Activated CD4-positive, alpha-beta T cell treated with anti-CD3 and anti-CD28 coated beads, Interleukin-2, Interleukin-6, amounts not matched to agents 100 ng/mL and 50 ng/mL, durations not matched to agents 16 hours and 8 hours (primary cell): ENCODE measurements at regions not wholly inside any gene's neighbourhood (a gene's known extent, or its start where the extent isn't known, plus 50 kb on each side); places are given as distances from the start of the nearest gene placed in this dataset.
"Not testable (repeated sequence)": the region's sequence is repeated elsewhere in the genome, so short reads cannot be mapped to it uniquely, and the experiment has no call there.

ENCODE experiments used
- DNase-seq: peaks from one replicate; pipeline ENCODE4 v3.0.0-alpha.2; 2020

GRCh38 chr2:88396209-88396608, 56.3 kb downstream of the FOXI3 start:
- DNase-seq, result no peak

- DNase-seq, result no peak
These were observed 74.9 kb downstream of the FOXI3 start for GRCh38 chr2:88377641-88377991.

DNA sequence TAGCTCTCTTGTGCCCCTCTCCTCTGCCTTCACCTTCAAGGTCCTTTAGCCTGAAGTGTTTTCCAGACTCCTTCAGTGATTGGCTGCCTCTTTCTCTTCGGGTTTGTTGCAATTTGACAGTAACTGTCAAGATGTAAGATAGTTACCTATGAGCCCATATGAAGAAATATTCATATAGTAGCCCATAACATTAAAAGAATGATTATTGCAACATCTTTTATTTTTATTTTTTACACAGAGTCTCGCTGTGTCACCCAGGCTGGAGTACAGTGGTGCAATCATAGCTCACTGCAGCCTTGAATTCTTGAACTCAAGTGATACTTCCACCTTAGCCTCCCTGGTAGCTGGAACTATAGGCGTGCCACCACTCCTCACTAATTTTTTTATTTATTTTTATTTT, 80.5 kb downstream of the FOXI3 start:
- no peak for DNase-seq

- DNase-seq, result not testable (repeated sequence)
These were observed 87.1 kb downstream of the FOXI3 start for GRCh38 chr2:88365408-88365807.

DNA sequence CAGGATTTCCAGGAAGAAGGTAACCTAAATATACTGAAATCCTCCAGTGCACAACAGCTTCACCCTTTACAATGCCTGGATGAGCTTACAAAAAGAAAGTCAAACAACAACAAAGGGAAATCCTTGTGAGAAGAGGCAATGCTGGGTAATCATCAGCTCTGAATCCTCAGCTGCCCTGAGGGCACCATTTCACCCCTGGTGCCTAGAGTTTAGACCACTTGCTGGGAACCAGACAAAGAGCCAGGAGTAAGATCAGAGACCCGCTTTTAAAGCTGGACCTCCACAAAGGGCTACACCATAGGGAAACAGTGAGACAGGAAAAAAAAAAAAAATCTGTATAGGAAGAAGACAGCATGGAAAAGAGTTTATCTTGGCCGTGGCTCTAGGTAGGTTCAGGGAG, 97.0 kb downstream of the FOXI3 start:
- no peak for DNase-seq

GRCh38 chr2:88351249-88351601, 101.3 kb downstream of the FOXI3 start:
- no peak for DNase-seq

DNA sequence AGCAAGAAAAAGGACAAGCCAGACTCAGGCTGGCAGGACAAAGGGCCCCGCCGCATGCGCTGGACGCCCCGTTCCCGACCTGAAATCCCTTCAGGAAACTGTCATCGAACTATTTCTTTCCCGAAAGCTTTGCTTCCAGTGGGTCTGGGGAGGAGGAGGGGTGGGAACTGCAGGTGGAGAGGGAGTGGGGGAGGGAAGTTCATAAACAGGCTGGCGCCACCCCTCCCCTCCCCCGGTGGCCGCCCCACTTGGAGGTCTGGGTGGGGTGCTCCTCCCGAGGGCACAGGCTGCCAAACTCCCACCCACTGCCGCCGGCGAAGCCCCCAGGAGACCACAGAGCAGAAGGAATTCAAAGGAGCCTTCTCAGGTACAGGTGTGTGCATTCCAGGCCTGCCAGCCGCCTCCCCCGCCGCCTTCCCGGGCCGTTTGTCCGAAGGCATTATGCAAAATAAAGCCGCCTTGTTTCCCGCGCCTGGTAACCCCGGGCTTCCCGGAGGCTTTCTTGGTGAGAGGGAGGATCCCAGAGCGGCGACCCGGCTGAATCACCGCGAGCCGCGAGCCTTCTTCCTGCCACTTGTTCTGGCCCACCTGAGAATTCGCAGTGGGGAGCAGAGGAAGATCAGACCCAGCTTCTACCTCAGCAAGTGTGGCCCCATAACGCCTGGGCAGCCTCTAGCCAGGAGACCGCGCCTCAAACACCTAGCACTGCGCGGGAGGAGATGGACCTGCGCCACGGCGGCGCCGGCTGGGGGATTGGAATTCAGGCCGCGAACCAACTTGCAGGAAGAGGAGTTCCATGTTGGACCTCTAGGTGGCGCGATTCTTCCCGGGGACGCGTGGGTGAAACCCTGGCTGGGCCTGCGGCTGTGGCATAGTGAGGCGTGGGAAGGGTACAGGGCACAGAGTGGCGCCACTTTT, 101.9 kb downstream of the FOXI3 start:
- DNase-seq, result peak; percentile 79

- no peak for DNase-seq
These were observed 106.7 kb downstream of the FOXI3 start for GRCh38 chr2:88345842-88346241.

GRCh38 chr2:88342749-88343148, 109.7 kb downstream of the FOXI3 start:
- peak; percentile 22 for DNase-seq

GRCh38 chr2:88334418-88334817, 118.1 kb downstream of the FOXI3 start:
- DNase-seq, result no peak

- DNase-seq, result no peak
These were observed 121.3 kb downstream of the FOXI3 start for GRCh38 chr2:88331239-88331638.

- peak; percentile 5 for DNase-seq
These were observed 122.5 kb downstream of the FOXI3 start for GRCh38 chr2:88329815-88330603.

DNA sequence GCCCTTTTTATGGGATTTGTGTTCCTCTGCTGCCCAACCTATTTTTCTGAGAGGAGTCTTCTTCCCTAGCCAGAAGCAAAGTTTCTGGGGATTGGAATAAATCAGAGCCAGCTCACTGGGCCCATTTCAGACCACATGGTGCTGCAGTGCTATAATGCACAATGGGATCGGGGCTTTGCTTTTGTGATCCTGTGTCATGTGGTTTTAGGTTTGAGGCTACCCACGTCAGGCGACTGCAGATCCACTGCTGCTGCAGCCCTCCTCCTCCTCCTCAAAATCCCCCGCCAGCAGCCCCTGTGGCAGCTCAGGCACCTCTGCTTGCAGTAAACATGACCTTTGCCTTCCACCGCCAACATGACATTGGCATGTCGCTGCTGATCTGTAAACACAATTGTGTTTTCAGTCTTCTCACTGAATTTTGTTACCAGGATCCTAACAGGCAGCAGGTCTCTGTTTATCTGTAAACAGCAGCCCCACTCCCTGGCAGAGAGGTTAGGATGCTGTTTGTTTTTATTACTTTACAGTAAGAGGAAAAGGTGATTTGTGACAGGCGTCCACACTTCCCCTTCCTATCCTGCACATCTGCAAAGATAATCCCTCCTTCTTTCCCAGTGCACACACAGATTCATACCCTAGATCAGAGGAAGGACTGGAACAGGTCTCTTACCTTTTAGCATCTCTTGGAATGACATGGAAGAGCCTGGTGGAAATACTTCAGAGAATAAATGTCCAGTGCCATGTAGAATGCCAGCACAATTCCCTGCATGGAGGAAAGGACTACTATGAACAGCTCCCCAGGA, 130.8 kb downstream of the FOXI3 start:
- no peak for DNase-seq

- no peak for DNase-seq
These were observed 132.3 kb downstream of the FOXI3 start for GRCh38 chr2:88320076-88320773.

DNA sequence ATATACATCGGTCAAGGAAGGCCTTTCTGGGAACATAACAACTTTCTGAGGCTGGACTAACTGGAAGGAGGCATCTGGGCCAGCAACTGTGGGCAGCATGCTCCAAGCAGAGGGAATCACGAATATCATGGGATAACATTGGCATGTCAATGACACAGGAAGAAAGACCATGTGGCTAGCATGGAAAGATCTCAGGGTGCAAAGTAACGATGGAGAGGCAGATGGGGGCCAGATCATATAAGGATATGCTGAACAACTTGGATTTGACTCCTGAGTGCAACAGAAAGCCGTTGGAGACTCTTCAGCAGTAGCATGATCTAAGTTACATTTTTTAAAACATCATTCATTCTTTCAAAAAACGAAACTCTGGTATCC, 133.6 kb downstream of the FOXI3 start:
- DNase-seq, result no peak

GRCh38 chr2:88318071-88318955, 134.2 kb downstream of the FOXI3 start:
- DNase-seq, result no peak

DNA sequence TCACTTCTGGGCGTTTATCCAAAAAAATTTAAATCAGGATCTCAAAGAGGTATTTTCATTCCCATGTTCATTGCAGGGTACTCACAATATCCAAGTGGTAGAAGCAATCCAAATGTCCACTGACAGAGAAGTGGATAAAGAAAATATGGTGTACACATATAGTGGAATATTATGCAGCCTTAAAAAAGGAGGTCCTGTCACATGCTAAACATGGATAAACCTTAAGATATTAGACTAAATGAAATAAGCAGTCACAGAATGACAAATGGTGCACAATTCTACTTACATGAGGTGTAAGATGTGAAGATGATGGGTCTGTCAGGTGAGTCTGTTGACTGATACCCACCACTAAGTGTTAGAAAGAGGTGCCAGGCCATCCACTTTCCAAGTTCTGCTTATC, 140.6 kb downstream of the THNSL2 start:
- DNase-seq, result no peak

- DNase-seq, result peak; percentile 32
These were observed 137.7 kb downstream of the THNSL2 start for GRCh38 chr2:88307817-88308216.

GRCh38 chr2:88303865-88304264, 133.7 kb downstream of the THNSL2 start:
- DNase-seq, result no peak

DNA sequence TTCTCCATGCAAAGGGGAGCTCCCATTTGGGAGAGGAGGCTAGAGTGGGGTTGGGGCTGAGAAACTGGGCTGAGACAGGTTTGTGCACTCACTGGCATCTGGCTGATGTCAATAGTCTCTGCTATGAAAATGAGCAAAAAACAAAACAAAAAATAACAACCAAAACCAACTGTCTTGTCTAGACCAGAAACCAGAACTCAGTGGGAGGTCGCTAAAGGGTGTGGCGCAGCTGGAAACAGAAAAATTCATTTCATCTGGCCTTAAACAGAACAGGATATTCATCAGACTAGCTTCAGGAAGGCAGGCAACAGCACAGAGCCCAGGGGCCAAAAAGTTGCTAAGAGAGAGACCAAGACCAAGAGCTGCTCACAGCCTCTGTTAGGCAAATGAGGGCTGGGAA, 126.1 kb downstream of the THNSL2 start:
- no peak for DNase-seq

DNA sequence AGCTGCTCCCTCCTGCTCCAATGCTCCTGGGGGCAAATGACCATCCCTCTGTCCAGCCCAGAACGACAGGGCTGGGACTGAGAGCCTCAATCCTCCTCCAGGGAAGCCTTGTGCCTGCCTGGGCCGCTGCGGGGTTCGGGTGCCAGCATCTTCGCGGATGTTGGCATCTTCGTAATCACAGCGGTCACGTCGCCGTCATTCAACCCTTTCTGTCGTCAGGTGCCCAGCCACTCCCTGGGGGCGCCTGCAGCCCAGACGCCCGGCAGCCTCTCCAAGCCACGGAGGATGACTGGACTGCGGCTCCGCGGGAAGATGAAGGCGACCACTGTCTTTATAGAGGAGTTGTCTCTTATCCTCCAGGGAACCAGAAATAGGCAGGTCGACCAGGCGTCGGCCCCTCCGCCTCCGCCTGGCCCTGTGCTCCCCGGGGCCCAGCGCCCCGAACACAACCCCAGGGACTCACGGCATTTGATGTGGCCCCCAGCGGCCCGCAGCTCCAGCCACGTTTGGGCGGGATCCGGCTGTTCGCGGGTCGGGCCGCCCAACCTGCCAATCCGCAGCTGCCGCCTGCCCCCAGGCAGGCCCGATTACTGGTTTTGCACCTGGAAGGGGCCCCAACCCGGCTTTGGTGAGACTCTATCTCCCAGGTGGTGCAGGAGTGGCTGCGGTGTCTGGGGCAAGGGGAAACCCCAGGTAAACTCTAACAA, 113.9 kb downstream of the THNSL2 start:
- no peak for DNase-seq
